OCI-LY3 (cell line): ENCODE measurements at regions not wholly inside any gene's neighbourhood (a gene's known extent, or its start where the extent isn't known, plus 50 kb on each side); places are given as distances from the start of the nearest gene placed in this dataset.

Source experiments
- H2AFZ ChIP-seq: fragments of 200-600, 300-600 bp; shearing (Covaris generic); 2 replicates; pipeline ENCODE4 v1.6.0; 2014; ENCODE audit warnings: antibody characterized with exemption, low read depth, low read length
- H3K27ac ChIP-seq: fragments of 200-600, 300-600 bp; sonication (generic); 2 replicates; pipeline ENCODE4 v1.5.1; 2014; ENCODE audit warnings: mild to moderate bottlenecking, low read length, moderate library complexity, mixed read lengths
- H3K27me3 ChIP-seq: fragments of 200-600, 300-600 bp; sonication (generic); 2 replicates; pipeline ENCODE4 v1.6.1; 2014; ENCODE audit warnings: low read depth, low read length, mixed read lengths
- H3K36me3 ChIP-seq: fragments of 200-600, 300-600 bp; sonication (generic); replicated peaks from 2 replicates; pipeline ENCODE3; 2014; ENCODE audit warnings: low read depth, low read length, mixed read lengths
- H3K4me1 ChIP-seq: fragments of 300-600, 200-600 bp; sonication (generic); 2 replicates; pipeline ENCODE4 v1.6.1; 2014; ENCODE audit warnings: low read length, mixed read lengths
- H3K4me2 ChIP-seq: fragments of 200-600, 300-600 bp; sonication (generic); 2 replicates; pipeline ENCODE4 v1.6.1; 2014; ENCODE audit warnings: low read length, mixed read lengths
- H3K4me3 ChIP-seq: fragments of 300-600, 200-600 bp; sonication (generic); 2 replicates; pipeline ENCODE4 v1.5.1; 2014; ENCODE audit warnings: antibody characterized with exemption, mild to moderate bottlenecking, low read length, moderate library complexity
- H3K79me2 ChIP-seq: fragments of 300-600, 200-600 bp; shearing (Covaris generic); 2 replicates; pipeline ENCODE4 v1.6.1; 2014; ENCODE audit warnings: mild to moderate bottlenecking, low read length, mixed read lengths
- H3K9ac ChIP-seq: fragments of 300-600, 200-600 bp; shearing (Covaris generic); 2 replicates; pipeline ENCODE4 v1.6.0; 2014; ENCODE audit warnings: mild to moderate bottlenecking, low read length, moderate library complexity
- H3K9me3 ChIP-seq: fragments of 200-600, 300-600 bp; shearing (Covaris generic); 2 replicates; pipeline ENCODE4 v1.6.1; 2014; ENCODE audit warnings: low read length, mixed read lengths; ENCODE audit not compliant: insufficient read depth
- H4K20me1 ChIP-seq: fragments of 200-600, 300-600 bp; sonication (generic); 2 replicates; pipeline ENCODE4 v1.6.1; 2016; ENCODE audit warnings: low read length, mixed read lengths; ENCODE audit not compliant: insufficient read depth
- CTCF ChIP-seq: fragments of 200-600, 300-600 bp; sonication (generic); IDR thresholded peaks from 2 replicates; pipeline ENCODE4 v1.5.1; 2014; ENCODE audit warnings: antibody characterized with exemption, low read length, low read depth
- EZH2phosphoT487 ChIP-seq: fragments of 200-600 bp; shearing (Covaris generic); IDR thresholded peaks from 2 replicates; pipeline ENCODE4 v1.6.1; 2018; ENCODE audit warnings: antibody characterized with exemption, mixed run types, low read depth

GRCh38 chr16:65468133-65468532 is 346.3 kb upstream of the CDH11 start:
- H2AFZ ChIP-seq: no peak overlapping the region
- H3K9me3 ChIP-seq: no peaks in the 10 kb centered on the region
- H3K4me3 ChIP-seq: no peak overlapping the region
- H3K79me2 ChIP-seq: no peaks in the 10 kb centered on the region
- no peaks in the 10 kb centered on the region for H4K20me1 ChIP-seq
- H3K27ac ChIP-seq: no peak overlapping the region
- H3K27me3 ChIP-seq: no peaks in the 10 kb centered on the region
- no peaks in the 10 kb centered on the region for H3K36me3 ChIP-seq
- no peaks in the 10 kb centered on the region for H3K4me1 ChIP-seq
- H3K9ac ChIP-seq: no peak overlapping the region
- TF ChIP-seq CTCF (no peak), EZH2phosphoT487 (no peak)
- no peak overlapping the region for H3K4me2 ChIP-seq

- no peak overlapping the region for H3K27ac ChIP-seq
- H3K4me2 ChIP-seq: no peak overlapping the region
- no peaks in the 10 kb centered on the region for H3K4me1 ChIP-seq
- no peaks in the 10 kb centered on the region for H3K9me3 ChIP-seq
- H3K27me3 ChIP-seq: no peaks in the 10 kb centered on the region
- no peak overlapping the region for H3K4me3 ChIP-seq
- no peak overlapping the region for H2AFZ ChIP-seq
- H3K9ac ChIP-seq: no peak overlapping the region
- H3K79me2 ChIP-seq: no peaks in the 10 kb centered on the region
- H3K36me3 ChIP-seq: no peaks in the 10 kb centered on the region
- no peaks in the 10 kb centered on the region for H4K20me1 ChIP-seq
- TF ChIP-seq CTCF: no peak
Observed at GRCh38 chr16:65463652-65464260, 341.9 kb upstream of the CDH11 start.

GRCh38 chr16:65457084-65457483 is 335.2 kb upstream of the CDH11 start:
- Histone ChIP-seq H3K4me3 (no peak overlapping the region), H3K9ac (no peak overlapping the region), H3K36me3 (no peaks in the 10 kb centered on the region), H3K79me2 (no peaks in the 10 kb centered on the region), H3K27ac (no peak overlapping the region), H2AFZ (no peak overlapping the region), H3K4me1 (no peaks in the 10 kb centered on the region), H3K4me2 (no peak overlapping the region), H3K27me3 (no peaks in the 10 kb centered on the region), H4K20me1 (no peaks in the 10 kb centered on the region), H3K9me3 (no peaks in the 10 kb centered on the region)
- no peak for TF ChIP-seq CTCF
- no peak for TF ChIP-seq EZH2phosphoT487

GRCh38 chr16:65455761-65456160 is 333.9 kb upstream of the CDH11 start:
- Histone ChIP-seq H3K27me3 (no peaks in the 10 kb centered on the region), H3K9ac (no peak overlapping the region), H2AFZ (no peak overlapping the region), H3K4me3 (no peak overlapping the region), H3K27ac (no peak overlapping the region), H3K4me1 (no peaks in the 10 kb centered on the region), H4K20me1 (no peaks in the 10 kb centered on the region), H3K36me3 (no peaks in the 10 kb centered on the region), H3K79me2 (no peaks in the 10 kb centered on the region), H3K4me2 (no peak overlapping the region), H3K9me3 (no peaks in the 10 kb centered on the region)
- no peak for TF ChIP-seq CTCF
- TF ChIP-seq EZH2phosphoT487: no peak
